GM21825 (cell line): ENCODE measurements at regions not wholly inside any gene's neighbourhood (a gene's known extent, or its start where the extent isn't known, plus 50 kb on each side); places are given as distances from the start of the nearest gene placed in this dataset.

Experiments
- ATAC-seq: cut with Tn5 transposase; IDR thresholded peaks from one replicate; pipeline ENCODE4 v1.9.1; 2021; ENCODE audit warnings: mild to moderate bottlenecking, moderate library complexity; ENCODE audit not compliant: unreplicated experiment

GRCh38 chr3:72290859-72291638 is 506.1 kb upstream of the PROK2 start:
- no peak for ATAC-seq

- ATAC-seq: no peak
Observed at GRCh38 chr3:72289692-72290071, 504.7 kb upstream of the PROK2 start.

GRCh38 chr3:72288955-72289691 is 504.2 kb upstream of the PROK2 start:
- no peak for ATAC-seq

- no peak for ATAC-seq
Observed at GRCh38 chr3:72287956-72288355, 503.0 kb upstream of the PROK2 start.

GRCh38 chr3:72285502-72285901 is 500.6 kb upstream of the PROK2 start:
- no peak for ATAC-seq

GRCh38 chr3:72284471-72284870 is 499.5 kb upstream of the PROK2 start:
- no peak for ATAC-seq

- no peak for ATAC-seq
Observed at GRCh38 chr3:72282918-72283317, 498.0 kb upstream of the PROK2 start.

GRCh38 chr3:72281551-72281950 is 496.6 kb upstream of the PROK2 start:
- no peak for ATAC-seq

GRCh38 chr3:72280876-72281275 is 495.9 kb upstream of the PROK2 start:
- no peak for ATAC-seq

- ATAC-seq: no peak
Observed at GRCh38 chr3:72279631-72280041, 494.7 kb upstream of the PROK2 start.

- no peak for ATAC-seq
Observed at GRCh38 chr3:72279068-72279604, 494.2 kb upstream of the PROK2 start.

- ATAC-seq: no peak
Observed at GRCh38 chr3:72278349-72279067, 493.6 kb upstream of the PROK2 start.

GRCh38 chr3:72277710-72278109 is 492.8 kb upstream of the PROK2 start:
- no peak for ATAC-seq

GRCh38 chr3:72276806-72277205 is 491.9 kb upstream of the PROK2 start:
- ATAC-seq: no peak

GRCh38 chr3:72275331-72275751 is 490.4 kb upstream of the PROK2 start:
- ATAC-seq: no peak

GRCh38 chr3:72274493-72275330 is 489.8 kb upstream of the PROK2 start:
- ATAC-seq: no peak

GRCh38 chr3:72273615-72274014 is 488.7 kb upstream of the PROK2 start:
- no peak for ATAC-seq

- ATAC-seq: no peak
Observed at GRCh38 chr3:72272356-72272755, 487.4 kb upstream of the PROK2 start.

- no peak for ATAC-seq
Observed at GRCh38 chr3:72271923-72272322, 487.0 kb upstream of the PROK2 start.

- ATAC-seq: no peak
Observed at GRCh38 chr3:72271216-72271615, 486.3 kb upstream of the PROK2 start.

GRCh38 chr3:72270730-72271129 is 485.8 kb upstream of the PROK2 start:
- no peak for ATAC-seq
